ENCODE measurements at regions not wholly inside any gene's neighbourhood (a gene's known extent, or its start where the extent isn't known, plus 50 kb on each side); places are given as distances from the start of the nearest gene placed in this dataset.

DNA sequence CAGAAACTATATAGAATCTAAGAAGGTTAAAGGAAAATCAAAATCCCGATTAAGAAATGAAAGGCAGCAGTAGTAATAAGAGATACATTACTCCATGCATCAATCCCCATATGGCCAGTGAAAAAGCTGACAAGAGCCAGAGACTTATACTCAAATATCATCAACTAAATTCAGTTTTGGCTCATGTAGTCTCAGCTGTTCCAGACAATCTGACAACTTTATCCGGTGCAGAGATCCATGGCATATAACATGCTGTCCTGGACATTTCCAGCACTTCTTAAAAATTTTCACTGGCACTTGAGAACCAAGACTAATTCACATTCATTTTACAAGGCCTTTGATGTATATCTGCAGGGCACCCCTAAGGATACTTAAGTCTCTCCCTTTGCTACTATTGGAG, 255.7 kb upstream of the KLHL1 start:
- TF ChIP-seq, protein P1, sequence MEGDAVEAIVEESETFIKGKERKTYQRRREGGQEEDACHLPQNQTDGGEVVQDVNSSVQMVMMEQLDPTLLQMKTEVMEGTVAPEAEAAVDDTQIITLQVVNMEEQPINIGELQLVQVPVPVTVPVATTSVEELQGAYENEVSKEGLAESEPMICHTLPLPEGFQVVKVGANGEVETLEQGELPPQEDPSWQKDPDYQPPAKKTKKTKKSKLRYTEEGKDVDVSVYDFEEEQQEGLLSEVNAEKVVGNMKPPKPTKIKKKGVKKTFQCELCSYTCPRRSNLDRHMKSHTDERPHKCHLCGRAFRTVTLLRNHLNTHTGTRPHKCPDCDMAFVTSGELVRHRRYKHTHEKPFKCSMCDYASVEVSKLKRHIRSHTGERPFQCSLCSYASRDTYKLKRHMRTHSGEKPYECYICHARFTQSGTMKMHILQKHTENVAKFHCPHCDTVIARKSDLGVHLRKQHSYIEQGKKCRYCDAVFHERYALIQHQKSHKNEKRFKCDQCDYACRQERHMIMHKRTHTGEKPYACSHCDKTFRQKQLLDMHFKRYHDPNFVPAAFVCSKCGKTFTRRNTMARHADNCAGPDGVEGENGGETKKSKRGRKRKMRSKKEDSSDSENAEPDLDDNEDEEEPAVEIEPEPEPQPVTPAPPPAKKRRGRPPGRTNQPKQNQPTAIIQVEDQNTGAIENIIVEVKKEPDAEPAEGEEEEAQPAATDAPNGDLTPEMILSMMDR (IDR thresholded peaks at IDR 0.05; ENCODE audit: borderline replicate concordance, extremely low read depth, low read length, poor library complexity, severe bottlenecking) = no peak
- no peak for TF ChIP-seq EZH2 (IDR thresholded peaks at IDR 0.05; ENCODE audit: borderline replicate concordance, low read depth, low read length, severe bottlenecking)

Data from DND-41 (cell line).